ENCODE measurements at regions not wholly inside any gene's neighbourhood (a gene's known extent, or its start where the extent isn't known, plus 50 kb on each side); places are given as distances from the start of the nearest gene placed in this dataset.

- TF ChIP-seq BCLAF1 (IDR thresholded peaks at IDR 0.05) (no peak), HSF1 (IDR thresholded peaks at IDR 0.05; ENCODE audit: low read depth, low read length) (no peak), CBFB (IDR thresholded peaks at IDR 0.05; ENCODE audit: low read depth) (no peak), SUZ12 (IDR thresholded peaks at IDR 0.05; ENCODE audit: unreplicated experiment) (no peak), CREB1 (IDR thresholded peaks at IDR 0.05; ENCODE audit: low read depth) (no peak)
These were observed 285.6 kb upstream of the ARHGEF26 start (continued) for GRCh38 chr3:153835540-153835939.

- intact Hi-C loops (cut with micrococcal nuclease; ENCODE audit: unreplicated experiment), result no loop called here
- H3K27me3 ChIP-seq (replicated peaks in 1 of 2; ENCODE audit: control insufficient read depth in 2 of 2, insufficient read depth in 2 of 2, low read length in 1 of 2), result no peaks in the 10 kb centered on the region
- TF ChIP-seq WRNIP1 (IDR thresholded peaks at IDR 0.05; ENCODE audit: borderline replicate concordance, low read depth, low read length) (no peak), NRF1 (conservative IDR thresholded peaks at IDR 0.05; ENCODE audit: low read depth, low read length) (no peak), ELK1 (IDR thresholded peaks at IDR 0.05; ENCODE audit: low read depth, low read length) (no peak), SREBF1 (IDR thresholded peaks at IDR 0.05; ENCODE audit: low read length) (no peak), JUNB (IDR thresholded peaks at IDR 0.05) (no peak), IRF3 (IDR thresholded peaks at IDR 0.05) (no peak), LARP7 (IDR thresholded peaks at IDR 0.05) (no peak), SIN3A (IDR thresholded peaks at IDR 0.05; ENCODE audit: low read depth, low read length) (no peak), GATAD2B (conservative IDR thresholded peaks at IDR 0.05; ENCODE audit: low read depth) (no peak), EGR1 (IDR thresholded peaks at IDR 0.05; ENCODE audit: borderline replicate concordance in 1 of 2, low read depth in 2 of 2, low read length in 2 of 2) (no peak)
These were observed 280.7 kb upstream of the ARHGEF26 start for GRCh38 chr3:153840487-153840886.

More at GRCh38 chr3:153840487-153840886, 280.7 kb upstream of the ARHGEF26 start:
- BruUV-seq (replicated peaks), result no TSS peak
- H3K36me3 ChIP-seq (ENCODE audit: control insufficient read depth in 2 of 2, insufficient read depth in 2 of 2, low read length in 1 of 2), result no peaks in the 10 kb centered on the region
- ATAC-seq (no peak), DNase-seq (ENCODE audit: low read depth, low spot score) (no peak), FAIRE-seq (no peak)
- ChIA-PET RAD21 (ENCODE audit: unreplicated experiment) (no interaction called here), CTCF (interaction anchor here (0.6 kb wide), 1 partner anchor 437 kb away, joined by 6 read pairs; no protein-coding TSS in a partner anchor), POLR2A (no interaction called here), SMC1A (ENCODE audit: uncharacterized antibody, unreplicated experiment) (interaction anchor here (1.3 kb wide), 1 partner anchor 14 kb away, joined by 3 read pairs; no protein-coding TSS in a partner anchor)
- no peak overlapping the region for H3K9ac ChIP-seq (ENCODE audit: control insufficient read depth, insufficient read depth, low read length)
- WGBS (ENCODE audit: insufficient coverage, insufficient replicate concordance, low lambda C conversion rate, missing lambda C conversion rate), result 0% methylated on average over 1 of the region's 1 CpG
- no peaks in the 10 kb centered on the region for H4K20me1 ChIP-seq (ENCODE audit: control insufficient read depth, insufficient read depth)
- in situ Hi-C loops (cut with MboI), result no loop called here
- no peaks in the 10 kb centered on the region for H3K79me2 ChIP-seq (ENCODE audit: control insufficient read depth, insufficient read depth, low read length)
- H3K27ac ChIP-seq (ENCODE audit: control insufficient read depth, insufficient read depth), result no peak overlapping the region
- no peaks in the 10 kb centered on the region for H3K4me1 ChIP-seq (ENCODE audit: control insufficient read depth, insufficient read depth, low read length)
- H3K9me3 ChIP-seq (replicated peaks; ENCODE audit: control insufficient read depth, insufficient read depth, low read length), result no peaks in the 10 kb centered on the region
- H3K4me2 ChIP-seq (ENCODE audit: control insufficient read depth, insufficient read depth), result no peak overlapping the region
- H3K4me3 ChIP-seq, result no peak overlapping the region
- no peak overlapping the region for H2AFZ ChIP-seq (ENCODE audit: control insufficient read depth, low read depth, low read length)

All from GM12878 (cell line).